BJ (cell line): ENCODE measurements at regions not wholly inside any gene's neighbourhood (a gene's known extent, or its start where the extent isn't known, plus 50 kb on each side); places are given as distances from the start of the nearest gene placed in this dataset.

Source experiments
- CTCF ChIA-PET: fragments of 350-600 bp; formaldehyde crosslinking; extraction: SDS; loops from one replicate; lab custom pipeline; 2021; ENCODE audit warnings: antibody characterized with exemption, inconsistent platforms; lab: Yijun Ruan, JAX
- POLR2A ChIA-PET: fragments of 300-600 bp; sonication (Branson Sonifier 250); formaldehyde crosslinking; extraction: SDS; loops from one replicate; lab custom pipeline; 2021; ENCODE audit warnings: antibody characterized with exemption; lab: Charles Lee
- DNase-seq: peaks from one replicate; pipeline ENCODE4 v3.0.0-alpha.2; 2011; ENCODE audit warnings: low read depth
- H3K27me3 ChIP-seq: 2 replicates; pipeline ENCODE4 v1.6.0; 2011; ENCODE audit warnings: low read length; ENCODE audit not compliant: control insufficient read depth, insufficient read depth
- H3K36me3 ChIP-seq: 2 replicates; pipeline ENCODE4 v1.5.1; 2011; ENCODE audit warnings: low read length; ENCODE audit not compliant: control insufficient read depth, insufficient read depth
- H3K4me3 ChIP-seq: 2 replicates; pipeline ENCODE4 v1.5.1; 2011; ENCODE audit warnings: low read depth, mild to moderate bottlenecking, control low read depth, low read length
- TF ChIP-seq, protein P1 (sequence below): IDR thresholded peaks from 2 replicates; pipeline ENCODE4 v1.5.1; 2011; ENCODE audit warnings: low read depth, mild to moderate bottlenecking, control low read depth, inconsistent platforms, low read length, moderate library complexity; ENCODE audit not compliant: insufficient read depth

GRCh38 chr2:66753660-66754059, 318.7 kb downstream of the MEIS1 start:
- Histone ChIP-seq H3K27me3 (no peaks in the 10 kb centered on the region), H3K4me3 (no peak overlapping the region), H3K36me3 (no peaks in the 10 kb centered on the region)
- POLR2A ChIA-PET, result no interaction called here
- TF ChIP-seq, protein P1, sequence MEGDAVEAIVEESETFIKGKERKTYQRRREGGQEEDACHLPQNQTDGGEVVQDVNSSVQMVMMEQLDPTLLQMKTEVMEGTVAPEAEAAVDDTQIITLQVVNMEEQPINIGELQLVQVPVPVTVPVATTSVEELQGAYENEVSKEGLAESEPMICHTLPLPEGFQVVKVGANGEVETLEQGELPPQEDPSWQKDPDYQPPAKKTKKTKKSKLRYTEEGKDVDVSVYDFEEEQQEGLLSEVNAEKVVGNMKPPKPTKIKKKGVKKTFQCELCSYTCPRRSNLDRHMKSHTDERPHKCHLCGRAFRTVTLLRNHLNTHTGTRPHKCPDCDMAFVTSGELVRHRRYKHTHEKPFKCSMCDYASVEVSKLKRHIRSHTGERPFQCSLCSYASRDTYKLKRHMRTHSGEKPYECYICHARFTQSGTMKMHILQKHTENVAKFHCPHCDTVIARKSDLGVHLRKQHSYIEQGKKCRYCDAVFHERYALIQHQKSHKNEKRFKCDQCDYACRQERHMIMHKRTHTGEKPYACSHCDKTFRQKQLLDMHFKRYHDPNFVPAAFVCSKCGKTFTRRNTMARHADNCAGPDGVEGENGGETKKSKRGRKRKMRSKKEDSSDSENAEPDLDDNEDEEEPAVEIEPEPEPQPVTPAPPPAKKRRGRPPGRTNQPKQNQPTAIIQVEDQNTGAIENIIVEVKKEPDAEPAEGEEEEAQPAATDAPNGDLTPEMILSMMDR, result no peak
- CTCF ChIA-PET, result no interaction called here
- DNase-seq, result no peak

- Histone ChIP-seq H3K27me3 (no peaks in the 10 kb centered on the region), H3K36me3 (no peaks in the 10 kb centered on the region), H3K4me3 (no peak overlapping the region)
- TF ChIP-seq, protein P1, result no peak
- ChIA-PET CTCF (interaction anchor here (0.7 to 1.0 kb wide), 2 partner anchors 159 to 426 kb away, joined by 3 read pairs; no protein-coding TSS in a partner anchor), POLR2A (no interaction called here)
- no peak for DNase-seq
These were observed 321.0 kb downstream of the MEIS1 start for GRCh38 chr2:66755974-66756373.

DNA sequence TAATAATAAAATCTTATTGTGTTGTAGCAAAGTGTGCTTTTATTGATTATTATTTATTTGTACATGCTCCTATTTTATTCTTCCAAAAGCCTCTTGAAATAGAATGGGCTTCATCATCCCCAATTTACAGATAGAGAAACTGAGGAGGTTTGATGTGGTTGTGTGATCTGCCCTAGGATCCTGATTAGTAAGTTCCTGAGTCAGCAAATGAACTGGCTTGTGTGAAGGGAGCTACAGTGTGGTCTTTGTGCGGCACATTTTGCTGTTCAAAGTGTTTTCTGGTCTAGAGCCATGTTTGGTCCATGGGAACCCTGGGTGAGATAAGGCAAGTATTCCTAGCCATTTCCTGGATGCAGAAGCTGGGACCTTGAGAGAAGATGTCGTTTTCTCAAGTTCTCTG, 326.9 kb downstream of the MEIS1 start:
- no peak overlapping the region for H3K4me3 ChIP-seq
- no peak for DNase-seq
- CTCF ChIA-PET, result no interaction called here
- POLR2A ChIA-PET, result no interaction called here
- TF ChIP-seq, protein P1, result no peak
- H3K36me3 ChIP-seq, result no peaks in the 10 kb centered on the region
- no peaks in the 10 kb centered on the region for H3K27me3 ChIP-seq

DNA sequence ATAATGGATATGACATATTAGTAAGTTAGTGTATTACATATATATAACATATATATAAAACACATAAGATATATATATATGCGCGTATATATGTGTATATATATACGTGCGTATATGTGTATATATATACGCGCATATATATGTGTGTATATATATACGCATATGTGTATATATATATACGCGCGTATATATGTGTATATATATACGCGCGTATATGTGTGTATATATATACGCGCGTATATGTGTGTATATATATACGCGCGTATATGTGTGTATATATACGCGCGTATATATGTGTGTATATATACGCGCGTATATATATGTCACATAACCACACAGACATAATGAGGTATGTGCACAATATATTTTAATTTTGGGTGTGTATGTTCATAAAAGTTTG, 327.8 kb downstream of the MEIS1 start:
- Histone ChIP-seq H3K27me3 (no peaks in the 10 kb centered on the region), H3K4me3 (no peak overlapping the region), H3K36me3 (no peaks in the 10 kb centered on the region)
- DNase-seq, result no peak
- ChIA-PET POLR2A (no interaction called here), CTCF (no interaction called here)
- TF ChIP-seq, protein P1, result no peak

- ChIA-PET POLR2A (no interaction called here), CTCF (no interaction called here)
- no peaks in the 10 kb centered on the region for H3K27me3 ChIP-seq
- TF ChIP-seq, protein P1, result no peak
- H3K4me3 ChIP-seq, result no peak overlapping the region
- no peak for DNase-seq
- H3K36me3 ChIP-seq, result no peaks in the 10 kb centered on the region
These were observed 331.7 kb downstream of the MEIS1 start for GRCh38 chr2:66766582-66766981.
